ENCODE measurements at regions not wholly inside any gene's neighbourhood (a gene's known extent, or its start where the extent isn't known, plus 50 kb on each side); places are given as distances from the start of the nearest gene placed in this dataset.
"Not testable (repeated sequence)": the region's sequence is repeated elsewhere in the genome, so short reads cannot be mapped to it uniquely, and the experiment has no call there.

DNA sequence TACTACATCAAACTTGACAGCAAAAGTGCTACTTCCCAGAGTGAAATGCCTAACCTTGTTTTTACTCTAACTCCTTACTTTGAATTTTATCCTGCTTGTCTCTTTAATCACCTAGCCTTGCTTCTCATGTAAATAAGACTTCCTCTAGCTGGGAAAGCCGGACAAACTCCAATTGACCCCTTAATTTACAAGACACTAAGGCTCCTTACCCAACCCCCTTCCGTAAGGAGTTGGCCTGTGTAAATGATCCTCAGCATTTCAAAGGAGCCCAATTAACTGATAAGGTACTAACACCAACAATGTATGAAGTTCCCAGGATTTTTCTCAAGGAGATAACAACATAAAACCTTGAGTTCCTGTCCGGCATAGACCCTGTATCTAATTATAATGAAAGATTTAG lies 1728.4 kb downstream of the BRINP3 start:
- not testable (repeated sequence) for DNase-seq (ENCODE audit: low read depth in 4 of 4, low spot score in 3 of 4)

- DNase-seq (ENCODE audit: low read depth in 4 of 4, low spot score in 3 of 4): not testable (repeated sequence)
Measured at GRCh38 chr1:188752027-188752426, 1725.6 kb downstream of the BRINP3 start.

DNA sequence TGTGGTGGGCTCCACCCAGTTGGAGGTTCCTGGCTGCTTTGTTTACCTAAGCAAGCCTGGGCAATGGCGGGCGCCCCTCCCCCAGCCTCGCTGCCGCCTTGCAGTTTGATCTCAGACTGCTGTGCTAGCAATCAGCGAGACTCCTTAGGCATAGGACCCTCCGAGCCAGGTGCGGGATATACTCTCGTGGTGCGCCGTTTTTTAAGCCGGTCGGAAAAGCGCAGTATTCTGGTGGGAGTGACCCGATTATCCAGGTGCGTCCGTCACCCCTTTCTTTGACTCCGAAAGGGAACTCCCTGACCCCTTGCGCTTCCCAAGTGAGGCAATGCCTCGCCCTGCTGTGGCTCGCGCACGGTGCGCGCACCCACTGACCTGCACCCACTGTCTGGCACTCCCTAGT lies 1719.9 kb downstream of the BRINP3 start:
- not testable (repeated sequence) for DNase-seq (ENCODE audit: low read depth in 4 of 4, low spot score in 3 of 4)

DNA sequence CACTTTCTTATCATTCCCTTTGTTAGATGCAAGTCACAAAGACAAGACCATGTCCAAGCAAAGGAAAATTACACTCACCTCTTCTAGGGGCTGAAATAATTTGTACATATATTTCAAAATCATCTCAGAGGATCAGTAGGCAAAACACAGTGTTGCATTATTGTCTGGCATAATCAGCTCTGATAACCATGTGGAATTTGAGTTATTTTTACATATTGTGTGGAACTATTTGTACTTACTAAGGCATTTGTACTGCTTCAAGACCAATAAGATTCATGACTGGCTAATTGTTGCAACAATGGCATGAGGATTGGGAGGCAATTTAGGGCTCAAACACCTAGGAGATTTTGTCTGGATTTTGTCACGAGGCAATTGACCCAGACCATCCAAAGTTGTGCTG lies 1716.4 kb downstream of the BRINP3 start:
- no peak for DNase-seq (ENCODE audit: low read depth in 4 of 4, low spot score in 3 of 4)

GRCh38 chr1:188762166-188762743 lies 1715.4 kb downstream of the BRINP3 start:
- no peak for DNase-seq (ENCODE audit: low read depth in 4 of 4, low spot score in 3 of 4)

- no peak for DNase-seq (ENCODE audit: low read depth in 4 of 4, low spot score in 3 of 4)
Measured at GRCh38 chr1:188763541-188763940, 1714.1 kb downstream of the BRINP3 start.

- DNase-seq (ENCODE audit: low read depth in 4 of 4, low spot score in 3 of 4): no peak
Measured at GRCh38 chr1:188769181-188769580, 1708.5 kb downstream of the BRINP3 start.

GRCh38 chr1:188769936-188770335 lies 1707.7 kb downstream of the BRINP3 start:
- no peak for DNase-seq (ENCODE audit: low read depth in 4 of 4, low spot score in 3 of 4)

- no peak for DNase-seq (ENCODE audit: low read depth in 4 of 4, low spot score in 3 of 4)
Measured at GRCh38 chr1:188778578-188778977, 1699.1 kb downstream of the BRINP3 start.

- peak; percentile 3 to 12 (median 8) for DNase-seq (ENCODE audit: low read depth in 4 of 4, low spot score in 3 of 4)
Measured at GRCh38 chr1:188782220-188782841, 1695.3 kb downstream of the BRINP3 start.

DNA sequence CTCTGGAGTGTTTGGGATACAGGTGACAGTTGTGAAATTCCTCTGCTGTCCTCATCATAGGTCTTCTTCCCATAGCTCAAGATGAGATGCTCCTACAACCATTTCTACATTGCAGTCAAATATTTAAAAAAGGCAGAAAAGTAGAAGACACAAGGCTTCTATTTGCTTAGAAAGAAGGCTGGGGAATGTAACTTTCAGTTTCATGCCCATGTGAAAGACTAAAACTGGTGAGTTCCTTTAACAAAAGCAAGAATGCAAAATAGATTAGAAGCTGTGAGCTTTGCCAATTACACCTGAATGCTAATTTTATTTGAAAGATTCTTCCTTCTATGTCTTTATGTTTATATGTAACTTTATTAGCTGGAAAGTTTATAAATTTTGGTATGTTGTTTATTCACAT lies 1682.7 kb downstream of the BRINP3 start:
- DNase-seq (ENCODE audit: low read depth in 4 of 4, low spot score in 3 of 4): no peak

DNA sequence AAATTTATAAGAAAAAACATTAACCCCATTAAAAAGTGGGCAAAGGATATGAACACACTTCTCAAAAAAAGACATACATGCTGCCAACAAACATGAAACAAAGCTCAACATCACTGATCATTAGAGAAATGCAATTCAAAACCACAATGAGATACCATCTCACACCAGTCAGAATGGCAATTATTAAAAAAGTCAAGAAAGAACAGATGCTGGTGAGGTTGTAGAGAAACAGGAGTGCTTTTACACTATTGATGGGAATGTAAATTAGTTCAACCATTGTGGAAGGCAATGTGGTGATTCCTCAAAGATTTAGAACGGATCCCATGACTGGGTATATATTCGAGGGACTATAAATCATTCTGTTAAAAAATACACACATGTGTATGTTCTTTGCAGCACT lies 1665.5 kb downstream of the BRINP3 start:
- not testable (repeated sequence) for DNase-seq (ENCODE audit: low read depth in 4 of 4, low spot score in 3 of 4)

- DNase-seq (ENCODE audit: low read depth in 4 of 4, low spot score in 3 of 4): not testable (repeated sequence)
Measured at GRCh38 chr1:188812836-188813573, 1664.7 kb downstream of the BRINP3 start.

DNA sequence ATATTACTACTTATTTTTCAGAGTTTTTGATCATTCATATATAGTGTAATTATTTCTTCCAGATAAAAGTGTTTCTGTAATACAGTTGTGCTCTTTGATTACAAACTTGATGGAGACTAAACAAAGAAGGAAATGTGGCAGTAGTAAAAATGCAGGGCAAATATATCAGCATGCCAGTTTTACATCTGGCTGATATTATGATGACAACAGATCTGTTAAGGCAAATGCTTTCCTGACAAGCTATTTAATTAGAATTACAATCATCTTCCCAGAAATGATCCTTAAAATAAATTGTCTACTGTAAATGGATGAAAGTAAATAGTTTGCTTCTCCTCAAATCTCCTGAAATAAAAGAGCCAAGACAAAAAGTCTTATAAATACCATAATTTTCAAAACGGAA lies 1659.8 kb downstream of the BRINP3 start:
- DNase-seq (ENCODE audit: low read depth in 4 of 4, low spot score in 3 of 4): no peak

DNA sequence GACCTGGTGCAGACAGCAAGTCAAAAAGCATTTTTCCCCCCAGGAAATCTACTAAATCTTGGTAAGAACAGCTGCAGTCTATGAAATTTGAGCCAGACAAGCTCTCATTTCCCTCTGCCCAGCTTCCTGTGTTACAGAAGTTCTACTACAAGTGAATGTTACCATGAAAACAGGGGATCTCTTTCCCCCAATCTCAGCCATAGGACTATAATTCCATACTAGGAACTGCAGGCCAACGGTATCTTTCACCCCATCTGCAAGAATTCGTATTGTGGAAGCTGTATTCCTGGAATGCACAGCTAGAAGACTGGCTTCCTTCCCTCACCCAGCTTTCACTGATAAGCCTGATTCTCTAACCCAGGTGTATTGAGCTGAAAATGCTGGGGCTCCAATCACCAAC lies 1655.4 kb downstream of the BRINP3 start:
- DNase-seq (ENCODE audit: low read depth in 4 of 4, low spot score in 3 of 4): no peak

DNA sequence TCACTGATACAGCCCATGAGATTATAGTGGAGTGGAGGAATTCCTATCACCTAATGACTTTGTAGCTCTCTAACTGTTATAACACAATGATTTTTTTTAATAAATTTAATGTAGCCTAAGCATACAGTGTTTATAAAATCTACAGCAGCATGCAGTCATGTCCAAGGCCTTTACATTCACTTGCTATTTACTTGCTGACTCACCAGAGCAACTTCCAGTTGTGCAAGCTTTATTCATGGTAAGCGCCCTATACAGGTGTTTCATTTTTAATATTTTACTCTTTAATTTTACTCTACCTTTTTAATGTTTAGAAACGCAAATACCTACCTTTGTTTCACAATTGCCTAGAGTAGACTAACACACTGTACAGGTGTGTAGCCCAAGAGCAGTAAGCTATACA lies 1652.2 kb downstream of the BRINP3 start:
- no peak for DNase-seq (ENCODE audit: low read depth in 4 of 4, low spot score in 3 of 4)

DNA sequence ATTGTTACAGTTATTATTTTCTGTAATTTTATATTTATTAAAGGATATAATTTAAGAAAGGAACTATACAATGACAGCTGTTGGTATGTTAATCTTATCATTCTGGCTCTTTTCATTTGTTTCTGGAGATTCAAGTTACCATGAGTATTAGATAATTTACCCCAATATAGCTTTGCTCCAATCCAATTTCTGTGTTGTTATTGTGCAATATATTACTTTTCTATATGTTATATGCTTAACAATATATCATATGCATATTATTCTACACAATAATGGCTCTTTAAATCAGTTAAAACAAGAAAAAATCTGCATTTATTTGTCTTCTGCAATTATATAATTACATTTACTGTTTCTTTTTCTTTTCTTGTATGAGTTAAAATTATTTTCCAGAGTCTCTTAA lies 1650.9 kb downstream of the BRINP3 start:
- DNase-seq (ENCODE audit: low read depth in 4 of 4, low spot score in 3 of 4): no peak

- no peak for DNase-seq (ENCODE audit: low read depth in 4 of 4, low spot score in 3 of 4)
Measured at GRCh38 chr1:188827400-188827799, 1650.3 kb downstream of the BRINP3 start.

GRCh38 chr1:188841111-188841696 lies 1636.5 kb downstream of the BRINP3 start:
- DNase-seq (ENCODE audit: low read depth in 4 of 4, low spot score in 3 of 4): not testable (repeated sequence)

DNA sequence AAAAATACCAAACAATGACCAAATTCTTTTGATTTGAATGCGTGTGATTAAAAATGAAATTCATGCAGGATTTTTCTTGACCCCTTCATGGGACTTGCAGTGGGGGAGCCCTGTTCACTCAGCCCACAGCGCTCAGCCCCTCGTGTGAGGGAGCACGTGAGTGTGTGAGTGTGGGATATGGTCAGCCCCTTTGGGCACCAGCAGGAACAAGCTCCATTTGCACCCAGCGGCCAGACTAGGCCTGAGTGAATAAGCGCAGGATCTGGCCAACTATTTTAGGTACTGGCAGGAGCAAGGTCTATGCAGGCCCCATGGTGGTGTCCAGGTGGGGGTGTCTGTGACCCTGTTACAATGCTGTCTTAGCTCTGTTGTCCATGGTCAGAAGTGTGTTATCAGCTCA lies 1631.2 kb downstream of the BRINP3 start:
- no peak for DNase-seq (ENCODE audit: low read depth in 4 of 4, low spot score in 3 of 4)

DNA sequence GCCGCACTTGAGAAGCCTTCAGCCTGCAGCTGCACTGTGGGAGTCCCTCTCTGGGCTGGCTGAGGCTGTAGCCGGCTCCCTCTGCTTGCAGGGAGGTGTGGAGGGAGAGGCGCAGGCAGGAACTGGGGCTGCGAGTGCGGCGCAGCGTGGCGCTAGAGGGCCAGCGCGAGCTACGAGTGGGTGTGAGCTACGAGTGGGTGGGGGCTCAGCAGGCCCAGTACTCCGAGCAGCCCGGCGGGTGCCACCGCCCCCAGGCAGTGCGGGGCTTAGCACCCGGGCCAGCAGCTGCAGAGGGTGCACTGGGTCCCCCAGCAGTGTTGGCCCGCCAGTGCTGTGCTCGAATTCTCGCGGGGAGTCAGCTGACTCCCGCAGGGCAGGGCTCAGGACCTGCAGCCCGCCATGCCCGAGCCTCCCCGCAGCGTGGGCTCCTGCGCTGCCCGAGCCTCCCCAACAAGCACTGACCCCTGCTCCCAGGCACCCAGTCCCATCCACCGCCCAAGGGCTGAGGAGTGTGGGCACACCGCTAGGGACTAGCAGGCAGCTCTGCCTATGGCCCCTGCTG lies 1620.1 kb downstream of the BRINP3 start:
- no peak for DNase-seq (ENCODE audit: low read depth in 4 of 4, low spot score in 3 of 4)

Measured in right renal pelvis (tissue), 4 donors.